HEK293 (cell line): ENCODE measurements at regions not wholly inside any gene's neighbourhood (a gene's known extent, or its start where the extent isn't known, plus 50 kb on each side); places are given as distances from the start of the nearest gene placed in this dataset.

Experiments used
- HOXA7 ChIP-seq: sonication (generic); formaldehyde crosslinking; IDR thresholded peaks from 2 replicates; pipeline ENCODE4 v1.8.1; 2022; ENCODE audit warnings: missing genetic modification reagents, borderline replicate concordance
- KLF1 ChIP-seq: fragments of 450-650 bp; formaldehyde crosslinking; IDR thresholded peaks from 2 replicates; pipeline ENCODE4 v1.5.1; 2016; ENCODE audit warnings: missing biosample characterization, missing genetic modification characterization
- TCF7L2 ChIP-seq: IDR thresholded peaks from 2 replicates; pipeline ENCODE4 v1.6.1; 2011; ENCODE audit warnings: low read depth, mild to moderate bottlenecking, inconsistent platforms, low read length, moderate library complexity, borderline replicate concordance
- ZBTB8A ChIP-seq: fragments of 450-650 bp; formaldehyde crosslinking; IDR thresholded peaks from 2 replicates; pipeline ENCODE4 v1.5.1; 2016; ENCODE audit warnings: missing biosample characterization, missing genetic modification characterization
- ZFHX2 ChIP-seq: fragments of 450-650 bp; formaldehyde crosslinking; conservative IDR thresholded peaks from 2 replicates; pipeline ENCODE4 v1.5.1; 2016; ENCODE audit warnings: missing biosample characterization, missing genetic modification characterization
- ZFP3 ChIP-seq: fragments of 450-650 bp; formaldehyde crosslinking; IDR thresholded peaks from 2 replicates; pipeline ENCODE4 v1.5.1; 2016; ENCODE audit warnings: low read depth, missing biosample characterization, missing genetic modification characterization
- ZNF404 ChIP-seq: fragments of 450-650 bp; formaldehyde crosslinking; IDR thresholded peaks from 2 replicates; pipeline ENCODE4 v1.5.1; 2017; ENCODE audit warnings: missing biosample characterization, missing genetic modification characterization
- ZNF433 ChIP-seq: fragments of 450-650 bp; formaldehyde crosslinking; IDR thresholded peaks from 2 replicates; pipeline ENCODE4 v1.5.1; 2016; ENCODE audit warnings: missing biosample characterization, missing genetic modification characterization, low read depth
- ZNF530 ChIP-seq: fragments of 450-650 bp; formaldehyde crosslinking; IDR thresholded peaks from 2 replicates; pipeline ENCODE4 v1.5.1; 2016; ENCODE audit warnings: low read depth, missing biosample characterization, missing genetic modification characterization
- ZNF558 ChIP-seq: fragments of 450-650 bp; formaldehyde crosslinking; IDR thresholded peaks from 2 replicates; pipeline ENCODE4 v1.5.1; 2016; ENCODE audit warnings: missing biosample characterization, missing genetic modification characterization
- TF ChIP-seq, protein P1 (sequence below): fragments of 450-650 bp; formaldehyde crosslinking; IDR thresholded peaks from 2 replicates; pipeline ENCODE4 v1.5.1; 2016; ENCODE audit warnings: missing biosample characterization, missing genetic modification characterization
- TF ChIP-seq, protein P2 (sequence below): fragments of 450-650 bp; formaldehyde crosslinking; IDR thresholded peaks from 2 replicates; pipeline ENCODE4 v1.5.1; 2016; ENCODE audit warnings: missing biosample characterization, missing genetic modification characterization
- TF ChIP-seq, protein P3 (sequence below): fragments of 450-650 bp; formaldehyde crosslinking; optimal IDR thresholded peaks from 2 replicates; pipeline ENCODE3; 2016; ENCODE audit warnings: missing biosample characterization, mild to moderate bottlenecking, missing genetic modification characterization
- TF ChIP-seq, protein P4 (sequence below): fragments of 450-650 bp; formaldehyde crosslinking; IDR thresholded peaks from 2 replicates; pipeline ENCODE4 v1.5.1; 2016; ENCODE audit warnings: missing biosample characterization, missing genetic modification characterization

DNA sequence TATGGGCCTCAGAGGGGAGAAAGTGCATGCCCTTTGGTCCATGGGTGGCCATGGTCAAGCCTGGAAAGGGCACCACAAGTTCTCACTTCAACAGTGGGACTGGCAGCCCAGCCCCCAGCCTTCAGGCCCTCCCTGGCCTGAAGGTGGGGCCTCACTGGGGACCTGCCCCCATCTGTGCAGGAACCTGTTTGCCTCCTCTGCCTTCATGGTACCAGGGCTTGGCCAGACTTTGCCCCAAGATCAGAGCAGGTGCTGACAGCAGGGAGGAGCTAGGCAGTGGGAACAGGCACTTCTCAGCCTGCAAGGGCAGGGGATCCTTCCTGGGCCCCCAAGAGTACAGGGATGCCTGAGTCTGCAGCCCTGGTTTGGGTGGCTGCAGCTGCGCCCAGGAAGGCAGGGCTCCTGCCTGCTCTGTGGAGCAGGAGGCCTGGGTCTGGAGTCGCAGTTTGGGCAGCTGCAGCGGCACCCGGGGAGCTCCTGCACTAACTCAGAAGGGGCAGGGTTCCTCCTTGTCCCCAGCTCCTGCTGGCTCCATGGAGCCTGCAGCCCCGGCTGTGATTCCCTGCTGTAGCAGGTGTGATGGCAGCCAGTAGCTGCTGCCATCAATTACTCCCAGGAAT is 460.1 kb upstream of the NCAM2 start:
- no peak for TF ChIP-seq ZFHX2
- TF ChIP-seq, protein P1, sequence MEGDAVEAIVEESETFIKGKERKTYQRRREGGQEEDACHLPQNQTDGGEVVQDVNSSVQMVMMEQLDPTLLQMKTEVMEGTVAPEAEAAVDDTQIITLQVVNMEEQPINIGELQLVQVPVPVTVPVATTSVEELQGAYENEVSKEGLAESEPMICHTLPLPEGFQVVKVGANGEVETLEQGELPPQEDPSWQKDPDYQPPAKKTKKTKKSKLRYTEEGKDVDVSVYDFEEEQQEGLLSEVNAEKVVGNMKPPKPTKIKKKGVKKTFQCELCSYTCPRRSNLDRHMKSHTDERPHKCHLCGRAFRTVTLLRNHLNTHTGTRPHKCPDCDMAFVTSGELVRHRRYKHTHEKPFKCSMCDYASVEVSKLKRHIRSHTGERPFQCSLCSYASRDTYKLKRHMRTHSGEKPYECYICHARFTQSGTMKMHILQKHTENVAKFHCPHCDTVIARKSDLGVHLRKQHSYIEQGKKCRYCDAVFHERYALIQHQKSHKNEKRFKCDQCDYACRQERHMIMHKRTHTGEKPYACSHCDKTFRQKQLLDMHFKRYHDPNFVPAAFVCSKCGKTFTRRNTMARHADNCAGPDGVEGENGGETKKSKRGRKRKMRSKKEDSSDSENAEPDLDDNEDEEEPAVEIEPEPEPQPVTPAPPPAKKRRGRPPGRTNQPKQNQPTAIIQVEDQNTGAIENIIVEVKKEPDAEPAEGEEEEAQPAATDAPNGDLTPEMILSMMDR (tag by site-specific recombination): no peak
- TF ChIP-seq ZFP3 (tag by site-specific recombination): no peak
- TF ChIP-seq, protein P2, sequence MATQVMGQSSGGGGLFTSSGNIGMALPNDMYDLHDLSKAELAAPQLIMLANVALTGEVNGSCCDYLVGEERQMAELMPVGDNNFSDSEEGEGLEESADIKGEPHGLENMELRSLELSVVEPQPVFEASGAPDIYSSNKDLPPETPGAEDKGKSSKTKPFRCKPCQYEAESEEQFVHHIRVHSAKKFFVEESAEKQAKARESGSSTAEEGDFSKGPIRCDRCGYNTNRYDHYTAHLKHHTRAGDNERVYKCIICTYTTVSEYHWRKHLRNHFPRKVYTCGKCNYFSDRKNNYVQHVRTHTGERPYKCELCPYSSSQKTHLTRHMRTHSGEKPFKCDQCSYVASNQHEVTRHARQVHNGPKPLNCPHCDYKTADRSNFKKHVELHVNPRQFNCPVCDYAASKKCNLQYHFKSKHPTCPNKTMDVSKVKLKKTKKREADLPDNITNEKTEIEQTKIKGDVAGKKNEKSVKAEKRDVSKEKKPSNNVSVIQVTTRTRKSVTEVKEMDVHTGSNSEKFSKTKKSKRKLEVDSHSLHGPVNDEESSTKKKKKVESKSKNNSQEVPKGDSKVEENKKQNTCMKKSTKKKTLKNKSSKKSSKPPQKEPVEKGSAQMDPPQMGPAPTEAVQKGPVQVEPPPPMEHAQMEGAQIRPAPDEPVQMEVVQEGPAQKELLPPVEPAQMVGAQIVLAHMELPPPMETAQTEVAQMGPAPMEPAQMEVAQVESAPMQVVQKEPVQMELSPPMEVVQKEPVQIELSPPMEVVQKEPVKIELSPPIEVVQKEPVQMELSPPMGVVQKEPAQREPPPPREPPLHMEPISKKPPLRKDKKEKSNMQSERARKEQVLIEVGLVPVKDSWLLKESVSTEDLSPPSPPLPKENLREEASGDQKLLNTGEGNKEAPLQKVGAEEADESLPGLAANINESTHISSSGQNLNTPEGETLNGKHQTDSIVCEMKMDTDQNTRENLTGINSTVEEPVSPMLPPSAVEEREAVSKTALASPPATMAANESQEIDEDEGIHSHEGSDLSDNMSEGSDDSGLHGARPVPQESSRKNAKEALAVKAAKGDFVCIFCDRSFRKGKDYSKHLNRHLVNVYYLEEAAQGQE: no peak
- no peak for TF ChIP-seq ZBTB8A (tag by site-specific recombination)
- TF ChIP-seq TCF7L2: no peak
- TF ChIP-seq ZNF433 (tag by site-specific recombination): no peak
- no peak for TF ChIP-seq HOXA7 (CRISPR knock-in tag)
- TF ChIP-seq, protein P3, sequence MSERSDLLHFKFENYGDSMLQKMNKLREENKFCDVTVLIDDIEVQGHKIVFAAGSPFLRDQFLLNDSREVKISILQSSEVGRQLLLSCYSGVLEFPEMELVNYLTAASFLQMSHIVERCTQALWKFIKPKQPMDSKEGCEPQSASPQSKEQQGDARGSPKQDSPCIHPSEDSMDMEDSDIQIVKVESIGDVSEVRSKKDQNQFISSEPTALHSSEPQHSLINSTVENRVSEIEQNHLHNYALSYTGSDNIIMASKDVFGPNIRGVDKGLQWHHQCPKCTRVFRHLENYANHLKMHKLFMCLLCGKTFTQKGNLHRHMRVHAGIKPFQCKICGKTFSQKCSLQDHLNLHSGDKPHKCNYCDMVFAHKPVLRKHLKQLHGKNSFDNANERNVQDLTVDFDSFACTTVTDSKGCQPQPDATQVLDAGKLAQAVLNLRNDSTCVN (tag by site-specific recombination): no peak
- TF ChIP-seq ZNF404 (tag by site-specific recombination): no peak
- no peak for TF ChIP-seq KLF1 (tag by site-specific recombination)
- TF ChIP-seq ZNF530 (tag by site-specific recombination): no peak
- no peak for TF ChIP-seq ZNF558
- TF ChIP-seq, protein P4, sequence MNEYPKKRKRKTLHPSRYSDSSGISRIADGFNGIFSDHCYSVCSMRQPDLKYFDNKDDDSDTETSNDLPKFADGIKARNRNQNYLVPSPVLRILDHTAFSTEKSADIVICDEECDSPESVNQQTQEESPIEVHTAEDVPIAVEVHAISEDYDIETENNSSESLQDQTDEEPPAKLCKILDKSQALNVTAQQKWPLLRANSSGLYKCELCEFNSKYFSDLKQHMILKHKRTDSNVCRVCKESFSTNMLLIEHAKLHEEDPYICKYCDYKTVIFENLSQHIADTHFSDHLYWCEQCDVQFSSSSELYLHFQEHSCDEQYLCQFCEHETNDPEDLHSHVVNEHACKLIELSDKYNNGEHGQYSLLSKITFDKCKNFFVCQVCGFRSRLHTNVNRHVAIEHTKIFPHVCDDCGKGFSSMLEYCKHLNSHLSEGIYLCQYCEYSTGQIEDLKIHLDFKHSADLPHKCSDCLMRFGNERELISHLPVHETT (tag by site-specific recombination): no peak
